GM10266 (cell line): ENCODE measurements at regions not wholly inside any gene's neighbourhood (a gene's known extent, or its start where the extent isn't known, plus 50 kb on each side); places are given as distances from the start of the nearest gene placed in this dataset.

Source experiments
- DNase-seq: peaks from one replicate; pipeline ENCODE4 v3.0.0; 2012; ENCODE audit errors: extremely low spot score
- TF ChIP-seq, protein P1 (sequence below): IDR thresholded peaks from 2 replicates; pipeline ENCODE4 v1.5.1; 2012; ENCODE audit warnings: mild to moderate bottlenecking, low read depth; ENCODE audit not compliant: control insufficient read depth, insufficient read depth; ENCODE audit errors: missing control alignments

GRCh38 chr4:156335721-156336120, 382.1 kb upstream of the CTSO start:
- TF ChIP-seq, protein P1, sequence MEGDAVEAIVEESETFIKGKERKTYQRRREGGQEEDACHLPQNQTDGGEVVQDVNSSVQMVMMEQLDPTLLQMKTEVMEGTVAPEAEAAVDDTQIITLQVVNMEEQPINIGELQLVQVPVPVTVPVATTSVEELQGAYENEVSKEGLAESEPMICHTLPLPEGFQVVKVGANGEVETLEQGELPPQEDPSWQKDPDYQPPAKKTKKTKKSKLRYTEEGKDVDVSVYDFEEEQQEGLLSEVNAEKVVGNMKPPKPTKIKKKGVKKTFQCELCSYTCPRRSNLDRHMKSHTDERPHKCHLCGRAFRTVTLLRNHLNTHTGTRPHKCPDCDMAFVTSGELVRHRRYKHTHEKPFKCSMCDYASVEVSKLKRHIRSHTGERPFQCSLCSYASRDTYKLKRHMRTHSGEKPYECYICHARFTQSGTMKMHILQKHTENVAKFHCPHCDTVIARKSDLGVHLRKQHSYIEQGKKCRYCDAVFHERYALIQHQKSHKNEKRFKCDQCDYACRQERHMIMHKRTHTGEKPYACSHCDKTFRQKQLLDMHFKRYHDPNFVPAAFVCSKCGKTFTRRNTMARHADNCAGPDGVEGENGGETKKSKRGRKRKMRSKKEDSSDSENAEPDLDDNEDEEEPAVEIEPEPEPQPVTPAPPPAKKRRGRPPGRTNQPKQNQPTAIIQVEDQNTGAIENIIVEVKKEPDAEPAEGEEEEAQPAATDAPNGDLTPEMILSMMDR = no peak

GRCh38 chr4:156330436-156331031, 376.9 kb upstream of the CTSO start:
- no peak for DNase-seq
- TF ChIP-seq, protein P1 = no peak

More at GRCh38 chr4:156335721-156336120, 382.1 kb upstream of the CTSO start:
- DNase-seq = no peak

DNA sequence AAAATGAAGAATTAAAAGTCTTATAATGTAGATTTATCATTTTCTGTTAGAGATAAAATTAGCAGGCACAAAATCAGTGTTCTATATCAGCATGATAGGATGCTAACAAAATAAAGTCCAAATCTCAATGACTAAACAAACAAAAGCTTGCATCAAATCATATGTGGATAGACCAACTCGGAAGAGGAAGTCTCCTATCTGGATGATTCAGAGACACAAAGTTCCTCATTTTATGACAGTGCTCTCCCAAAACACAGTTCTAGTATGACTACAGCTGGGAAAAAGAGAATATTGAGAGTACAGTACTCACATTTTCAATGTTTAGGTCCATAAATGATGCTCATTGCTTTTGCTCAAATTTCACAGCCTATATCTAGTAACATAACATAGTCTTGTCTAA, 376.1 kb upstream of the CTSO start:
- DNase-seq = no peak
- TF ChIP-seq, protein P1 = no peak

GRCh38 chr4:156328882-156329281, 375.2 kb upstream of the CTSO start:
- DNase-seq = no peak

GRCh38 chr4:156326246-156326645, 372.6 kb upstream of the CTSO start:
- TF ChIP-seq, protein P1 = no peak
- no peak for DNase-seq

More at GRCh38 chr4:156328882-156329281, 375.2 kb upstream of the CTSO start:
- TF ChIP-seq, protein P1 = no peak

- TF ChIP-seq, protein P1 = no peak
- DNase-seq = no peak
These were observed 368.9 kb upstream of the CTSO start for GRCh38 chr4:156322592-156322991.

DNA sequence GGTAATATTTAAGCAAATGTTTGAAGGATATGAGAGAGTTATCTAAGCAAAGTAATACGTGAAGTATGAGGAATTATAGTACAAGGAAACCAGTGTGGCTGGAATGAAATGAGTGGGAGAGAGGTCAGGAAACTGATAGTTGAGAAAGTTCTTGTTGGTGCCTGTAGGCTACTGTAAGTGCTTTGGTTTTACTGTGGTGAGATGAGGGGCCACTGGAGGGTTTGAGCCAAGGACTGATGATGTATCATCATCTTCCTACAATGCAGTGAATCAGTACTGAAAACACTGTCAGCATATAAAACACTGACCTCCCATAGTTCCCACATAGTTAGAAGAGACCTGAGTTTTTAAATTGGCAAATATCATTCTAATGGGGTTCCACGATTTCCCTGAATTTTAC, 367.5 kb upstream of the CTSO start:
- TF ChIP-seq, protein P1 = no peak
- DNase-seq = no peak
